Kidney epithelial cell (primary cell): ENCODE measurements at regions not wholly inside any gene's neighbourhood (a gene's known extent, or its start where the extent isn't known, plus 50 kb on each side); places are given as distances from the start of the nearest gene placed in this dataset.
"Not testable (repeated sequence)": the region's sequence is repeated elsewhere in the genome, so short reads cannot be mapped to it uniquely, and the experiment has no call there.

ENCODE experiments used
- DNase-seq: peaks from one replicate; pipeline ENCODE4 v3.0.0-alpha.2; 2010; ENCODE audit warnings: low read depth
- H3K27me3 ChIP-seq: 2 replicates; pipeline ENCODE4 v1.6.0; 2011; ENCODE audit warnings: low read length; ENCODE audit not compliant: control insufficient read depth, insufficient read depth
- H3K36me3 ChIP-seq: 2 replicates; pipeline ENCODE4 v1.5.1; 2011; ENCODE audit warnings: low read length; ENCODE audit not compliant: control insufficient read depth, insufficient read depth
- H3K4me3 ChIP-seq: 2 replicates; pipeline ENCODE4 v1.5.1; 2011; ENCODE audit warnings: low read depth, mild to moderate bottlenecking, control low read depth, low read length
- CTCF ChIP-seq: IDR thresholded peaks from 2 replicates; pipeline ENCODE4 v1.5.1; 2011; ENCODE audit warnings: mild to moderate bottlenecking, moderate library complexity, low read length, control low read depth, inconsistent platforms; ENCODE audit not compliant: insufficient read depth, poor library complexity, severe bottlenecking

DNA sequence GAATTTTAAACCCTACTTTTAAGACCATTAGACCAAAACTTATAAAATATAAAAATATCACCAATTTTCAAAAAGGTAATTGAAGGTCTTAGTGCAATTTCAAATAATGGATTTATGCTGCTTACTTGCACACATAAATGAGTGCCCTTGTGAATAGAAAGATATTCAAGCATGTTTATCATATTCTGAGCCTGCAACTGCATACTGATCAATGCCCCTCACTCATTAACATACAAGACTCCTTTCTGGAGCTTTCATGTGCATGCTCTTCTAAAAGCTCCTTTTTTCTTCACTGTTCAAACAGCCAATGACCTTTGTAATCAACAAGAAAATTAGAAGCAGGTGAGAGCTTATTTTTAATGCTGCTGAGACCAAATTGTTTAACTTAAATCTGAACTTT lies 1139.3 kb downstream of the HACE1 start:
- H3K27me3 ChIP-seq: no peaks in the 10 kb centered on the region
- no peak for DNase-seq
- H3K4me3 ChIP-seq: no peak overlapping the region
- H3K36me3 ChIP-seq: no peaks in the 10 kb centered on the region
- no peak for TF ChIP-seq CTCF

GRCh38 chr6:103719545-103719944 lies 1140.2 kb downstream of the HACE1 start:
- H3K36me3 ChIP-seq: no peaks in the 10 kb centered on the region
- no peak for TF ChIP-seq CTCF

GRCh38 chr6:103715269-103715668 lies 1144.5 kb downstream of the HACE1 start:
- no peak for TF ChIP-seq CTCF
- Histone ChIP-seq H3K4me3 (no peak overlapping the region), H3K27me3 (no peaks in the 10 kb centered on the region), H3K36me3 (no peaks in the 10 kb centered on the region)
- DNase-seq: no peak

More at GRCh38 chr6:103719545-103719944, 1140.2 kb downstream of the HACE1 start:
- no peak overlapping the region for H3K4me3 ChIP-seq
- H3K27me3 ChIP-seq: no peaks in the 10 kb centered on the region
- DNase-seq: no peak

DNA sequence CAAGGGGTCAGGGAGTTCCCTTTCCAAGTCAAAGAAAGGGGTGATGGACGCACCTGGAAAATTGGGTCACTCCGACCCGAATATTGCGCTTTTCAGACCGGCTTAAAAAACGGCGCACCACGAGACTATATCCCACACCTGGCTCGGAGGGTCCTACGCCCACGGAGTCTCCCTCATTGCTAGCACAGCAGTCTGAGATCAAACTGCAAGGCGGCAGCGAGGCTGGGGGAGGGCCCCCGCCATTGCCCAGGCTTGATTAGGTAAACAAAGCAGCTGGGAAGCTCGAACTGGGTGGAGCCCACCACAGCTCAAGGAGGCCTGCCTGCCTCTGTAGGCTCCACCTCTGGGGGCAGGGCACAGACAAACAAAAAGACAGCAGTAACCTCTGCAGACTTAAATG lies 1150.5 kb downstream of the HACE1 start:
- H3K4me3 ChIP-seq, DNase-seq, H3K27me3 ChIP-seq: not testable (repeated sequence)

GRCh38 chr6:103707596-103708325 lies 1152.0 kb downstream of the HACE1 start:
- no peak for DNase-seq
- no peaks in the 10 kb centered on the region for H3K27me3 ChIP-seq
- no peak for TF ChIP-seq CTCF
- no peaks in the 10 kb centered on the region for H3K36me3 ChIP-seq
- no peak overlapping the region for H3K4me3 ChIP-seq

More for the DNA sequence above, 1150.5 kb downstream of the HACE1 start:
- not testable (repeated sequence) for H3K36me3 ChIP-seq

DNA sequence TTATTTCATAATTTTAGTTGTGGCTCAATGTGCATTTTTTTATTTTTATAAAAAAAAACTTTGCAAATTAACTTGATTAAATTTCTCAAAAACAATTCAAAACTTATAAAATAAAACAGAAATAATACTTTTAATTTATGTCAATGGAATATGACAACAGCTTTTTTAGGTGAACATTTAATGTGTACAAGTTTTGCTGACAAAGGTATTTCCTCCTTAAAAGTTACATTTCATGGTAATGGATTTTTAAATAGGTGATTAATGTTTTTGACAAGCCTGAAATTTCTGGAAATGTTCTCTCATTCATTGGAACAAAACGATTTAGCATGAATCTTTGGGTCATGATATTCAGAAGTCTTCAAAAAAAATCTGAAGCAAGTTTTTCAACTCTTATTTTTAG lies 1160.0 kb downstream of the HACE1 start:
- H3K36me3 ChIP-seq: no peaks in the 10 kb centered on the region
- DNase-seq: no peak
- no peak for TF ChIP-seq CTCF
- no peak overlapping the region for H3K4me3 ChIP-seq
- H3K27me3 ChIP-seq: no peaks in the 10 kb centered on the region
